Colonic mucosa (tissue), 4 donors: ENCODE measurements at regions not wholly inside any gene's neighbourhood (a gene's known extent, or its start where the extent isn't known, plus 50 kb on each side); places are given as distances from the start of the nearest gene placed in this dataset.

Experiments used
- DNase-seq: peaks from one replicate; pipeline ENCODE4 v3.0.0-alpha.2; 2020
- H3K27ac ChIP-seq: fragments of 200-600 bp; one replicate; pipeline ENCODE4 v1.8.0; 2021
- H3K27me3 ChIP-seq: fragments of 200-600 bp; one replicate; pipeline ENCODE4 v1.8.0; 2021
- H3K36me3 ChIP-seq: fragments of 200-600 bp; one replicate; pipeline ENCODE4 v1.8.0; 2021
- H3K4me1 ChIP-seq: fragments of 200-600 bp; one replicate; pipeline ENCODE4 v1.8.0; 2021; ENCODE audit warnings: mild to moderate bottlenecking
- H3K4me3 ChIP-seq: fragments of 200-600 bp; one replicate; pipeline ENCODE4 v1.8.0; 2021
- H3K9ac ChIP-seq, 2 donors: one replicate each; pipeline ENCODE4 v1.7.0; 2013; ENCODE audit warnings: control low read depth in 2 of 2, low read depth in 2 of 2, low read length in 2 of 2
- H3K9me3 ChIP-seq: fragments of 200-600 bp; one replicate; pipeline ENCODE4 v1.8.0; 2021
- CTCF ChIP-seq: fragments of 200-600 bp; IDR thresholded peaks from one replicate; pipeline ENCODE4 v1.8.0; 2022; ENCODE audit warnings: antibody characterized with exemption, mild to moderate bottlenecking
- intact Hi-C: fragments of 100-400 bp; cut with DNase I; formaldehyde crosslinking; loops from one replicate; pipeline ENCODE4 v1.14.1; 2022
- donor health status: healthy.
- donor health status: DM: no; HTN: no; CAD: no.
- donor health status: DM: no; HTN: no; CAD: no.

GRCh38 chr5:51138164-51138563 is 245.1 kb upstream of the ISL1 start:
- Histone ChIP-seq H3K36me3 (no peaks in the 10 kb centered on the region), H3K4me3 (no peak overlapping the region), H3K9me3 (no peaks in the 10 kb centered on the region), H3K9ac (no peak overlapping the region), H3K4me1 (no peaks in the 10 kb centered on the region), H3K27ac (no peak overlapping the region), H3K27me3 (no peaks in the 10 kb centered on the region)
- intact Hi-C loops, result no loop called here
- no peak for DNase-seq
- no peak for TF ChIP-seq CTCF

- no peak for TF ChIP-seq CTCF
- Histone ChIP-seq H3K4me3 (no peak overlapping the region), H3K27me3 (no peaks in the 10 kb centered on the region), H3K9me3 (no peaks in the 10 kb centered on the region), H3K4me1 (no peaks in the 10 kb centered on the region), H3K27ac (no peak overlapping the region), H3K9ac (no peak overlapping the region), H3K36me3 (no peaks in the 10 kb centered on the region)
- no peak for DNase-seq
- intact Hi-C loops, result no loop called here
Measured at GRCh38 chr5:51148437-51148836, 234.8 kb upstream of the ISL1 start.

GRCh38 chr5:51156222-51156621 is 227.0 kb upstream of the ISL1 start:
- Histone ChIP-seq H3K4me1 (no peaks in the 10 kb centered on the region), H3K4me3 (no peak overlapping the region), H3K36me3 (no peaks in the 10 kb centered on the region), H3K27ac (no peak overlapping the region), H3K27me3 (no peaks in the 10 kb centered on the region), H3K9ac (no peak overlapping the region), H3K9me3 (no peaks in the 10 kb centered on the region)
- intact Hi-C loops, result no loop called here
- no peak for DNase-seq
- no peak for TF ChIP-seq CTCF

- TF ChIP-seq CTCF, result no peak
- intact Hi-C loops, result no loop called here
- Histone ChIP-seq H3K9me3 (no peaks in the 10 kb centered on the region), H3K36me3 (no peaks in the 10 kb centered on the region), H3K4me1 (no peaks in the 10 kb centered on the region), H3K9ac (no peak overlapping the region), H3K4me3 (no peak overlapping the region), H3K27ac (no peak overlapping the region), H3K27me3 (no peaks in the 10 kb centered on the region)
- DNase-seq, result no peak
Measured at GRCh38 chr5:51156838-51157237, 226.4 kb upstream of the ISL1 start.

- Histone ChIP-seq H3K27ac (no peak overlapping the region), H3K4me3 (no peak overlapping the region), H3K4me1 (no peaks in the 10 kb centered on the region), H3K36me3 (no peaks in the 10 kb centered on the region), H3K27me3 (no peaks in the 10 kb centered on the region), H3K9ac (no peak overlapping the region), H3K9me3 (no peaks in the 10 kb centered on the region)
- intact Hi-C loops, result no loop called here
- TF ChIP-seq CTCF, result no peak
- DNase-seq, result no peak
Measured at GRCh38 chr5:51159164-51159563, 224.1 kb upstream of the ISL1 start.

GRCh38 chr5:51159606-51160005 is 223.6 kb upstream of the ISL1 start:
- H3K36me3 ChIP-seq, result no peaks in the 10 kb centered on the region
- H3K9me3 ChIP-seq, result no peaks in the 10 kb centered on the region
- H3K4me3 ChIP-seq, result no peak overlapping the region
- no peak for TF ChIP-seq CTCF
- no peaks in the 10 kb centered on the region for H3K4me1 ChIP-seq
- no peaks in the 10 kb centered on the region for H3K27me3 ChIP-seq
- intact Hi-C loops, result no loop called here
- DNase-seq, result no peak
- no peak overlapping the region for H3K27ac ChIP-seq
- H3K9ac ChIP-seq, result no peak overlapping the region
